ENCODE measurements at regions not wholly inside any gene's neighbourhood (a gene's known extent, or its start where the extent isn't known, plus 50 kb on each side); places are given as distances from the start of the nearest gene placed in this dataset.
A peak's percentile ranks its signal among the peaks of the same experiment; 100 is the strongest.

DNA sequence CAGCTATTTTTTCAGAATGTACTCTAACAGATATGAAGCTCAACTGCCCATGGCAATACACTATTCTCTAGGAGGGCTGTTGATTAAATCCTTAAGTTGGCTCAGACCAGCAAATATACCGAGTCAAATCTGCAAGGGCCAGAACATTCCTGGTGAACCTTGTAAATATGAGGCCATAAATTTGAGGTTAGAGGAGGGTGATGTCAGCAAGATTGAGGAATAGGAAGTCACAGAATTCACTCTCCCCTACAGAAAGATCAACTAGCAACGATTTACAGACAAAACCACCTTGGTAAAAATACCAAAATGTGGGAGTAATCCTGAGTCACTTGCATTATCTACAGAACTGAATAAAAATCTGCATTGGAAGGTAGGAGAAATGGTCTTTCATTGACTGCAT is 399.3 kb downstream of the GPM6A start:
- intact Hi-C loops (cut with DNase I) = no loop called here
- no peak for ATAC-seq
- no peaks in the 10 kb centered on the region for H3K27me3 ChIP-seq (ENCODE audit: control insufficient read depth, insufficient read depth)
- H3K27ac ChIP-seq (ENCODE audit: low read length) = no peak overlapping the region
- H3K4me1 ChIP-seq (ENCODE audit: control insufficient read depth, insufficient read depth, low read length) = no peaks in the 10 kb centered on the region
- DNase-seq = no peak
- H3K4me3 ChIP-seq (ENCODE audit: low read length) = no peak overlapping the region
- no peaks in the 10 kb centered on the region for H3K9me3 ChIP-seq (ENCODE audit: control insufficient read depth, low read length)
- 53% methylated on average over 2 of the region's 2 CpGs for WGBS

- Histone ChIP-seq H3K4me1 (ENCODE audit: control insufficient read depth, insufficient read depth, low read length) (no peaks in the 10 kb centered on the region), H3K4me3 (ENCODE audit: low read length) (no peak overlapping the region), H3K27ac (ENCODE audit: low read length) (no peak overlapping the region), H3K9me3 (ENCODE audit: control insufficient read depth, low read length) (no peaks in the 10 kb centered on the region), H3K27me3 (ENCODE audit: control insufficient read depth, insufficient read depth) (no peaks in the 10 kb centered on the region)
- DNase-seq (no peak), ATAC-seq (no peak)
- intact Hi-C loops (cut with DNase I) = no loop called here
- 76% methylated on average over 5 of the region's 5 CpGs for WGBS
Observed at GRCh38 chr4:175413561-175413960, 398.5 kb downstream of the GPM6A start.

- Histone ChIP-seq H3K27ac (ENCODE audit: low read length) (no peak overlapping the region), H3K9me3 (ENCODE audit: control insufficient read depth, low read length) (no peaks in the 10 kb centered on the region), H3K27me3 (ENCODE audit: control insufficient read depth, insufficient read depth) (no peaks in the 10 kb centered on the region), H3K4me1 (ENCODE audit: control insufficient read depth, insufficient read depth, low read length) (no peaks in the 10 kb centered on the region), H3K4me3 (ENCODE audit: low read length) (no peak overlapping the region)
- 72% methylated on average over 2 of the region's 2 CpGs for WGBS
- ATAC-seq = no peak
- DNase-seq = no peak
- intact Hi-C loops (cut with DNase I) = no loop called here
Observed at GRCh38 chr4:175414602-175415001, 397.5 kb downstream of the GPM6A start.

DNA sequence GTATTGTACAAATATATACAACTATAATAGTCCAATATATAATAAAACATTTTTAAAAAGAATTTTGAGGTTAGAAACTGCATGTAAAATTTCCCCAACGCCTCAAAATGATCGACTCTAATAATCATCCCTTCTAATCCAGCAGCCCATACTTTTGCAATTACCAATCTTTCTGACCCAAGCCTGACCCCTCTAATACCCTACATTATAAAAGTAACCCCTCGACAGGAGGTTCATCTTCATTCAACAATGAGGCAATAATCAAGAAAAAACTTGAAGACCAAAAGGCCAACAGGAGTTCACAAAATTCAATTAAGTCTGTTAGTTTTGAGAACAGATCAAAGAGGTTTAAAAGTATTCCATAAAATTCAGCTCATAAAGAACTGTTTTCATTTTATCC is 393.5 kb downstream of the GPM6A start:
- intact Hi-C loops (cut with DNase I) = no loop called here
- Histone ChIP-seq H3K9me3 (ENCODE audit: control insufficient read depth, low read length) (no peaks in the 10 kb centered on the region), H3K27me3 (ENCODE audit: control insufficient read depth, insufficient read depth) (no peaks in the 10 kb centered on the region), H3K27ac (ENCODE audit: low read length) (no peak overlapping the region), H3K4me1 (ENCODE audit: control insufficient read depth, insufficient read depth, low read length) (no peaks in the 10 kb centered on the region), H3K4me3 (ENCODE audit: low read length) (no peak overlapping the region)
- ATAC-seq (no peak), DNase-seq (no peak)
- 72% methylated on average over 3 of the region's 3 CpGs for WGBS

DNA sequence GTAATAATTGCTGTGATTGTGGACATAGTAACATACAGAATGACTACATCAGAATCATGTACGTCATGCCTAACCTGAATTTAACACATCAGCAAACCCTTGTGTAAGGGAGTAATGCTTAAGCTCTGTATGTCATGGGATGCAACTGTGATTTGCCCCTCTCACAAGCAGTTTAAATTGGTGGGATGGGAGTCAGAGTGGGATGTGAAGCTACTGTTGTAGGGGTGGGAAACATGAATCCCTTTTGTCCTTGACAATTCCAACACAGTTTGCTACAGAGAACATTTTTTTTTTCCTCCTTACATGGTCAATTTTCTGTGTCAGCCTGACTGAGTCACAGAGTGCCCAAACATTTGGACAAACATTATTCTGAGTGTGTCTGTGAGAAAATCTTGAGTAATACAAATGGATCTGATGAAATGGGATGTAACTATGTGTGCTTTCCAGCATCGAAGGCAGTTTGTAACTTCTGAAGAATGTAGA is 392.8 kb downstream of the GPM6A start:
- intact Hi-C loops (cut with DNase I) = no loop called here
- Histone ChIP-seq H3K27me3 (ENCODE audit: control insufficient read depth, insufficient read depth) (no peaks in the 10 kb centered on the region), H3K27ac (ENCODE audit: low read length) (no peak overlapping the region), H3K4me1 (ENCODE audit: control insufficient read depth, insufficient read depth, low read length) (no peaks in the 10 kb centered on the region), H3K9me3 (ENCODE audit: control insufficient read depth, low read length) (no peaks in the 10 kb centered on the region), H3K4me3 (ENCODE audit: low read length) (no peak overlapping the region)
- ATAC-seq (no peak), DNase-seq (no peak)
- 49% methylated on average over 2 of the region's 2 CpGs for WGBS

DNA sequence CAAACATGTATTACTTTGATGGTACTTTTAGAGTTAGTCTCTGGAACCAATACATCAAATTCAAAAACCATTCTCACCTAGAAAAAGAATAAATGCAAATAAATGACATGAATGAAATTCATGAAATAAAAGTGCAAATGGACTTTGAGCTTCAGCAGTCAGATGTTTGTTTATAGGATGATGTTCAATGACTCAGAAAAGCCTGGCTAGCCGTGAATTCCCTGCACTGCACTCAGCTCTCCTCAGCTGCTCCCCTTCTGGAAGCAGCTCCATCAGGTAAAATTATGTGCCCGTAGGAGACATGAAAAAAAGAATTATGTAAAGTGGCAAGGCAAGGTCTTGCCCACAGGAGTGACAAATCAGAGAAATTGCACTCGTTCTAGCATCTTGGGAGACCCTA is 390.6 kb downstream of the GPM6A start:
- H3K4me1 ChIP-seq (ENCODE audit: control insufficient read depth, insufficient read depth, low read length) = no peaks in the 10 kb centered on the region
- H3K4me3 ChIP-seq (ENCODE audit: low read length) = no peak overlapping the region
- H3K27me3 ChIP-seq (ENCODE audit: control insufficient read depth, insufficient read depth) = no peaks in the 10 kb centered on the region
- H3K9me3 ChIP-seq (ENCODE audit: control insufficient read depth, low read length) = no peaks in the 10 kb centered on the region
- 75% methylated on average over 3 of the region's 3 CpGs for WGBS
- no peak overlapping the region for H3K27ac ChIP-seq (ENCODE audit: low read length)
- DNase-seq (no peak), ATAC-seq (no peak)
- intact Hi-C loops (cut with DNase I) = no loop called here

DNA sequence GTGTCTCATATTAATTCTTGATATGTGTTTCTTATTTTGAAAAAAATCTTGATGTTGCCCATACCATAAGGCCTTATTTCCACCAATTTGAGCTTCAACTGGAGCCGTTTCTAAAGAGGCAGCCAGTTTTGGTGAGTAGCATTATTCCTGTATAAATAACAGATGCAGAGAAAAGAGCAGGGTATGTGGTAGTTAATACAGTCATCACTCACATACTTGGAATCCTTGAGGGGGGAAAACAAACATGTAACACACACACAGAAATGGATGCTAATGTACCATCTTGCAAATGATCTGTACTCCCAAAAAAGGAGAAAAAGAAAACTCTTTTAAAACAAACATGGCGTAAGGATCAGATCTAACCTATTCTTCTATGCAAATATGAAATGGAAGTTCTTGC is 389.7 kb downstream of the GPM6A start:
- Histone ChIP-seq H3K9me3 (ENCODE audit: control insufficient read depth, low read length) (no peaks in the 10 kb centered on the region), H3K27ac (ENCODE audit: low read length) (no peak overlapping the region), H3K4me3 (ENCODE audit: low read length) (no peak overlapping the region), H3K27me3 (ENCODE audit: control insufficient read depth, insufficient read depth) (no peaks in the 10 kb centered on the region), H3K4me1 (ENCODE audit: control insufficient read depth, insufficient read depth, low read length) (no peaks in the 10 kb centered on the region)
- intact Hi-C loops (cut with DNase I) = no loop called here
- ATAC-seq (no peak), DNase-seq (no peak)
- WGBS = 81% methylated on average over 2 of the region's 2 CpGs

GRCh38 chr4:175424111-175424510 is 388.0 kb downstream of the GPM6A start:
- Histone ChIP-seq H3K4me1 (ENCODE audit: control insufficient read depth, insufficient read depth, low read length) (no peaks in the 10 kb centered on the region), H3K9me3 (ENCODE audit: control insufficient read depth, low read length) (no peaks in the 10 kb centered on the region), H3K27me3 (ENCODE audit: control insufficient read depth, insufficient read depth) (no peaks in the 10 kb centered on the region), H3K27ac (ENCODE audit: low read length) (no peak overlapping the region), H3K4me3 (ENCODE audit: low read length) (no peak overlapping the region)
- ATAC-seq = no peak
- WGBS = 71% methylated on average over 4 of the region's 4 CpGs
- intact Hi-C loops (cut with DNase I) = no loop called here
- no peak for DNase-seq

- DNase-seq (peak in 2 of 3 donors; percentile 29 to 57), ATAC-seq (peak in 1 of 2 donors; percentile 38)
- Histone ChIP-seq H3K4me1 (ENCODE audit: control insufficient read depth, insufficient read depth, low read length) (no peaks in the 10 kb centered on the region), H3K27ac (ENCODE audit: low read length) (no peak overlapping the region), H3K9me3 (ENCODE audit: control insufficient read depth, low read length) (no peaks in the 10 kb centered on the region), H3K27me3 (ENCODE audit: control insufficient read depth, insufficient read depth) (no peaks in the 10 kb centered on the region), H3K4me3 (ENCODE audit: low read length) (no peak overlapping the region)
- WGBS = 82% methylated on average over 43 of the region's 44 CpGs
- intact Hi-C loops (cut with DNase I) = no loop called here
Observed at GRCh38 chr4:175427751-175428150, 384.3 kb downstream of the GPM6A start.

DNA sequence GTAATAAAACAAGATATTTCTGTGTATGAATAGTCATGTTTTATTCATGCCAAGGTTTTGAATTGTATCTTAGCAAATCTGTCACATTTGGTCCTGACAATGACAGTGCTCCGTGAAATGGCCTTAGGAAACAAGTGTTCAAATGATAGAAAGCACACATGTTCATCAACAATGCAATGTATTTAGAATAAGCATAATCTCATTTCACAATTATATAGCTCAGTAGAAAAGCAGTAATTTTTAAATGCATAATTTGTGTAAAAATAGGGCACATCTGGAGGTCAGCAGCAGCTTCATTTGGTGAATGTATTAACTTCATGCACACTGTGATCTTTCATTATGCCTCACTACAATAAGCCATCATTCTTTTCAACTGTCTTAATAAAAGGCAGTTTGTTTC is 380.4 kb downstream of the GPM6A start:
- Histone ChIP-seq H3K4me1 (ENCODE audit: control insufficient read depth, insufficient read depth, low read length) (no peaks in the 10 kb centered on the region), H3K27ac (ENCODE audit: low read length) (no peak overlapping the region), H3K27me3 (ENCODE audit: control insufficient read depth, insufficient read depth) (no peaks in the 10 kb centered on the region), H3K9me3 (ENCODE audit: control insufficient read depth, low read length) (no peaks in the 10 kb centered on the region), H3K4me3 (ENCODE audit: low read length) (no peak overlapping the region)
- 43% methylated on average over 1 of the region's 1 CpG for WGBS
- no peak for ATAC-seq
- intact Hi-C loops (cut with DNase I) = no loop called here
- DNase-seq = no peak

GRCh38 chr4:175435381-175435783 is 376.7 kb downstream of the GPM6A start:
- no peaks in the 10 kb centered on the region for H3K4me1 ChIP-seq (ENCODE audit: control insufficient read depth, insufficient read depth, low read length)
- H3K27me3 ChIP-seq (ENCODE audit: control insufficient read depth, insufficient read depth) = no peaks in the 10 kb centered on the region
- intact Hi-C loops (cut with DNase I) = no loop called here
- no peak for ATAC-seq
- H3K27ac ChIP-seq (ENCODE audit: low read length) = no peak overlapping the region
- 36% methylated on average over 4 of the region's 4 CpGs for WGBS
- peak in 1 of 3 donors; percentile 8 for DNase-seq
- no peaks in the 10 kb centered on the region for H3K9me3 ChIP-seq (ENCODE audit: control insufficient read depth, low read length)
- H3K4me3 ChIP-seq (ENCODE audit: low read length) = no peak overlapping the region

GRCh38 chr4:175436196-175436595 is 375.9 kb downstream of the GPM6A start:
- Histone ChIP-seq H3K27ac (ENCODE audit: low read length) (no peak overlapping the region), H3K9me3 (ENCODE audit: control insufficient read depth, low read length) (no peaks in the 10 kb centered on the region), H3K4me3 (ENCODE audit: low read length) (no peak overlapping the region), H3K27me3 (ENCODE audit: control insufficient read depth, insufficient read depth) (no peaks in the 10 kb centered on the region), H3K4me1 (ENCODE audit: control insufficient read depth, insufficient read depth, low read length) (no peaks in the 10 kb centered on the region)
- ATAC-seq (no peak), DNase-seq (no peak)
- 79% methylated on average over 1 of the region's 1 CpG for WGBS
- intact Hi-C loops (cut with DNase I) = no loop called here
